ENCODE measurements at regions not wholly inside any gene's neighbourhood (a gene's known extent, or its start where the extent isn't known, plus 50 kb on each side); places are given as distances from the start of the nearest gene placed in this dataset.
"Not testable (repeated sequence)": the region's sequence is repeated elsewhere in the genome, so short reads cannot be mapped to it uniquely, and the experiment has no call there.

GRCh38 chr17:77290759-77291558 lies 150.2 kb downstream of the SEC14L1 start:
- TF ChIP-seq CTCF, POLR2A (IDR thresholded peaks at IDR 0.05): not testable (repeated sequence)

Data from vagina (tissue), 2 donors.